CD1c-positive myeloid dendritic cell (primary cell): ENCODE measurements at regions not wholly inside any gene's neighbourhood (a gene's known extent, or its start where the extent isn't known, plus 50 kb on each side); places are given as distances from the start of the nearest gene placed in this dataset.
A peak's percentile ranks its signal among the peaks of the same experiment; 100 is the strongest.

Experiments used
- DNase-seq: peaks from one replicate; pipeline ENCODE4 v3.0.0-alpha.2; 2016; ENCODE audit errors: extremely low spot score

GRCh38 chr9:3732077-3733038, 206.6 kb upstream of the RFX3 start:
- peak; percentile 67 for DNase-seq

- no peak for DNase-seq
Measured at GRCh38 chr9:3730511-3730922, 204.7 kb upstream of the RFX3 start.

- DNase-seq, result no peak
Measured at GRCh38 chr9:3721096-3721495, 195.3 kb upstream of the RFX3 start.

GRCh38 chr9:3719286-3719685, 193.5 kb upstream of the RFX3 start:
- DNase-seq, result no peak

- no peak for DNase-seq
Measured at GRCh38 chr9:3716415-3716814, 190.6 kb upstream of the RFX3 start.

- no peak for DNase-seq
Measured at GRCh38 chr9:3708751-3709150, 182.9 kb upstream of the RFX3 start.

- DNase-seq, result no peak
Measured at GRCh38 chr9:3704890-3705289, 179.1 kb upstream of the RFX3 start.

- no peak for DNase-seq
Measured at GRCh38 chr9:3700772-3701171, 175.0 kb upstream of the RFX3 start.

- DNase-seq, result no peak
Measured at GRCh38 chr9:3699883-3700282, 174.1 kb upstream of the RFX3 start.

GRCh38 chr9:3698531-3698930, 172.7 kb upstream of the RFX3 start:
- no peak for DNase-seq

GRCh38 chr9:3698076-3698475, 172.3 kb upstream of the RFX3 start:
- no peak for DNase-seq

- no peak for DNase-seq
Measured at GRCh38 chr9:3696368-3696767, 170.6 kb upstream of the RFX3 start.

GRCh38 chr9:3692606-3693005, 166.8 kb upstream of the RFX3 start:
- no peak for DNase-seq

GRCh38 chr9:3689555-3689954, 163.8 kb upstream of the RFX3 start:
- DNase-seq, result no peak

- DNase-seq, result no peak
Measured at GRCh38 chr9:3687145-3687544, 161.3 kb upstream of the RFX3 start.

GRCh38 chr9:3682186-3682585, 156.4 kb upstream of the RFX3 start:
- no peak for DNase-seq

- no peak for DNase-seq
Measured at GRCh38 chr9:3677541-3677940, 151.7 kb upstream of the RFX3 start.

- no peak for DNase-seq
Measured at GRCh38 chr9:3676766-3677165, 151.0 kb upstream of the RFX3 start.

- DNase-seq, result no peak
Measured at GRCh38 chr9:3675946-3676345, 150.1 kb upstream of the RFX3 start.

GRCh38 chr9:3674561-3674960, 148.8 kb upstream of the RFX3 start:
- no peak for DNase-seq

GRCh38 chr9:3672399-3672798, 146.6 kb upstream of the RFX3 start:
- no peak for DNase-seq

GRCh38 chr9:3664044-3664443, 138.2 kb upstream of the RFX3 start:
- no peak for DNase-seq

- no peak for DNase-seq
Measured at GRCh38 chr9:3662671-3663070, 136.9 kb upstream of the RFX3 start.

- no peak for DNase-seq
Measured at GRCh38 chr9:3660936-3661335, 135.1 kb upstream of the RFX3 start.
